ENCODE measurements at regions not wholly inside any gene's neighbourhood (a gene's known extent, or its start where the extent isn't known, plus 50 kb on each side); places are given as distances from the start of the nearest gene placed in this dataset.

GRCh38 chr17:72488555-72489271, 367.9 kb downstream of the SOX9 start:
- H3K4me3 ChIP-seq (ENCODE audit: low read depth, low read length): no peak overlapping the region
- DNase-seq (ENCODE audit: low read depth): no peak
- TF ChIP-seq, protein P1, sequence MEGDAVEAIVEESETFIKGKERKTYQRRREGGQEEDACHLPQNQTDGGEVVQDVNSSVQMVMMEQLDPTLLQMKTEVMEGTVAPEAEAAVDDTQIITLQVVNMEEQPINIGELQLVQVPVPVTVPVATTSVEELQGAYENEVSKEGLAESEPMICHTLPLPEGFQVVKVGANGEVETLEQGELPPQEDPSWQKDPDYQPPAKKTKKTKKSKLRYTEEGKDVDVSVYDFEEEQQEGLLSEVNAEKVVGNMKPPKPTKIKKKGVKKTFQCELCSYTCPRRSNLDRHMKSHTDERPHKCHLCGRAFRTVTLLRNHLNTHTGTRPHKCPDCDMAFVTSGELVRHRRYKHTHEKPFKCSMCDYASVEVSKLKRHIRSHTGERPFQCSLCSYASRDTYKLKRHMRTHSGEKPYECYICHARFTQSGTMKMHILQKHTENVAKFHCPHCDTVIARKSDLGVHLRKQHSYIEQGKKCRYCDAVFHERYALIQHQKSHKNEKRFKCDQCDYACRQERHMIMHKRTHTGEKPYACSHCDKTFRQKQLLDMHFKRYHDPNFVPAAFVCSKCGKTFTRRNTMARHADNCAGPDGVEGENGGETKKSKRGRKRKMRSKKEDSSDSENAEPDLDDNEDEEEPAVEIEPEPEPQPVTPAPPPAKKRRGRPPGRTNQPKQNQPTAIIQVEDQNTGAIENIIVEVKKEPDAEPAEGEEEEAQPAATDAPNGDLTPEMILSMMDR (IDR thresholded peaks at IDR 0.05; ENCODE audit: control insufficient read depth, extremely low read depth, insufficient read depth): no peak

GRCh38 chr17:72489272-72489641, 368.4 kb downstream of the SOX9 start:
- DNase-seq (ENCODE audit: low read depth): no peak
- H3K4me3 ChIP-seq (ENCODE audit: low read depth, low read length): no peak overlapping the region
- TF ChIP-seq, protein P1 (IDR thresholded peaks at IDR 0.05; ENCODE audit: control insufficient read depth, extremely low read depth, insufficient read depth): no peak

DNA sequence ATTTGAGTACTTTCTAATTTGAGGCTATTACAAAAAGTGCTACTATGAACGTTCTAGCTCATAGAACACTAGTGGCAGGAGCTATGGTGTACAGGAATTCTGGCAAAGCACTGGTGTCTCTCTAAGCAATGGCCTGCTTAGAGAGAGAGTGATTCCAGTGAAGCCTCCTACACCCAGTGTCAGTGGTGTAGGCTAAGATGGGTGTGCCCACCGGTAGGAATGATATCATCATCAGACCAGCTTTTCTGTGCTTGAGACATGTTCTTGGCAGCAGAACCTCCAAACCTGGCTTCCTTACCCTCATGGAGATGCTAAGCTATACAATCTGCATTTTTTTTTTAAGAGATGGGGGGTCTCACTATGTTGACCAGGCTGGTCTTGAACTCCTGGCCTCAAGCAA, 370.3 kb downstream of the SOX9 start:
- H3K4me3 ChIP-seq (ENCODE audit: low read depth, low read length): no peak overlapping the region
- TF ChIP-seq, protein P1 (IDR thresholded peaks at IDR 0.05; ENCODE audit: control insufficient read depth, extremely low read depth, insufficient read depth): no peak
- DNase-seq (ENCODE audit: low read depth): no peak

DNA sequence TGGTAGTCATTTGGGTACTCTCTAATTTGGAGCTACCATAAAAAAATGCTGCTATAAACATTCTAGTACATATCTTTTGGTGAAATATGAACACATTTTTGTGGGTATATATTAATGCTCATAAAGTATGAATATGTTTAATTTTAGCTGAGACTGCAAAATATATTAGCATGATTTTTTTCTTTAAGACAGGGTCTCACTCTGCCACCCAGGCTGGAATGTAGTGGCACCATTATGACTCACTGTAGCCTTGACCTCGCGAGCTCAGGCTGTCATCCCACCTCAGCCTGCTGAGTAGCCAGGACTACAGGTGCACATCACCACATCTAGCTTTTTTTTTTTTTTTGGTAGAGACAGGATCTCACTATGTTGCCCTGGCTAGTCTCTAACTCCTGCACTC, 371.7 kb downstream of the SOX9 start:
- TF ChIP-seq, protein P1 (IDR thresholded peaks at IDR 0.05; ENCODE audit: control insufficient read depth, extremely low read depth, insufficient read depth): no peak
- H3K4me3 ChIP-seq (ENCODE audit: low read depth, low read length): no peak overlapping the region
- DNase-seq (ENCODE audit: low read depth): no peak

DNA sequence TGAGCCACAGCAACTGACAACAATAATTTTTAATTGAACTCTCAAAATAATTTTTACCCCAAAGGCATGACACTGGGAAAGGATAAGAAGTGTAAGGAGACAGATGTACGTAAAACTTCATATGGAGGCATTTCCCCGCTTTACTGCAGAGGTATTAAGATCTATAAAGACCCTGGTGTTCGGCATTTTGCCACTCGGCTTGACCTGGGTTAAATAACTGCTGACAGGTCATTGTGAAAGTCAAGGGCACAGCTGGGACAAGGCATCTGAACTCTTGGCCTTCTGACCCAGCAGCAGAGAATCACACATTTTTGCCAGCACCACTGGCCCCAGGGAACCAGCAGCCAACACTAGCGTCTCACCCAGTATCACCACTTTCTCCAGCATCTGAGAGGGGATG, 372.1 kb downstream of the SOX9 start:
- no peak for DNase-seq (ENCODE audit: low read depth)
- TF ChIP-seq, protein P1 (IDR thresholded peaks at IDR 0.05; ENCODE audit: control insufficient read depth, extremely low read depth, insufficient read depth): no peak
- H3K4me3 ChIP-seq (ENCODE audit: low read depth, low read length): no peak overlapping the region

DNA sequence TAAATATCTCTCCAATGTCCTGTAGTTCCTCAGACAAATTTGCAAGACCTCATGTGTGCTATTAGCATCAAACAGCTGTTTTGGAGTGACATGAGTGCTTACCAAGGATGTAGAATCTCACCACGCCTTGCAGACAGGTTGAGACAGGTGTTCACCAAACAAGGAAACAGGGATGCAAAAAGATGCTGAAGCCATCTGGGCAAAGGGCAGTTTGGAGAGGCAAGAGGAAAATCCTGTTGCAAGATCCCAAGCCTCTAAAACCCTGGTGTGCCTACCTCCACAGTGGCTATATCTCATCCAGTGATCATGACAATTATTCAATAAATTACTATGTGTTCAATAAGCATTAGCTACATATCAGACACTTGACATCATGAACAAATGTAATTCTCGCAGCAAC, 373.7 kb downstream of the SOX9 start:
- DNase-seq (ENCODE audit: low read depth): no peak
- TF ChIP-seq, protein P1 (IDR thresholded peaks at IDR 0.05; ENCODE audit: control insufficient read depth, extremely low read depth, insufficient read depth): no peak
- no peak overlapping the region for H3K4me3 ChIP-seq (ENCODE audit: low read depth, low read length)

GRCh38 chr17:72496461-72496860, 375.6 kb downstream of the SOX9 start:
- no peak for DNase-seq (ENCODE audit: low read depth)
- H3K4me3 ChIP-seq (ENCODE audit: low read depth, low read length): no peak overlapping the region
- TF ChIP-seq, protein P1 (IDR thresholded peaks at IDR 0.05; ENCODE audit: control insufficient read depth, extremely low read depth, insufficient read depth): no peak

All from LNCaP clone FGC (cell line).